ENCODE measurements at regions not wholly inside any gene's neighbourhood (a gene's known extent, or its start where the extent isn't known, plus 50 kb on each side); places are given as distances from the start of the nearest gene placed in this dataset.

DNA sequence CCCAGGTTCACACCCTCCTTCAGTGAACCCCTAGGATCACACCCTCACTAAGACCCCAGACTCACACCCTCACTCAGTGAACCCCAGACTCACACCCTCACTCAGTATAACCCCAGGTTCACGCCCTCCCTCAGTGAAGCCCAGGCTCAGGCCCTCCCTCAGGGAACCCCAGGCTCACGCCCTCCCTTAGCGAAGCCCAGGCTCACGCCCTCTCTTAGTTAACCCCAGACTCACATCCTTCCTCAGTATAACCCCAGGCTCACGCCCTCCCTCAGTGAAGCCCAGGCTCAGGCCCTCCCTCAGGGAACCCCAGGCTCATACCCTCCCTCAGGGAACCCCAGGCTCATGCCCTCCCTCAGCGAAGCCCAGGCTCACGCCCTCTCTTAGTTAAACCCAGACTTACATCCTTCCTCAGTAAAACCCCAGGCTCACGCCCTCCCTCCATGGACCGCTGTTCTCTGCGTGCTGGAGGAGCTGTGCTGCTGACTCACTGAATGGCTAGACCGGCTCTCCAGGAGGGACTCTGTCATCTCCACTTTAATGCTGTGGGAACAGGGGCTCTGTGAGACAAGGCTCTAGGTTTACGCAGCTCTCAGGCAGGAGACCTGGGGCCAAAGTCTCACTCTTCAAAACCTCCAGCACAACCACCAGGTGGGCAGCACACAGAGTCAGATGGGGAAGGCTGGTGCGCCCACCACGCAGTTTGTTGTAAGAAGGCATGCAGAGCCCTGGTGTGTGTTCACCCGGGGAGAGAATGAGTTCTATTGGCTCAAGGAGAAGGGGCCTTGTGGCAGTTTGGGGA is 506.9 kb upstream of the MYT1L start:
- intact Hi-C loops (cut with micrococcal nuclease; ENCODE audit: unreplicated experiment), result no loop called here
- Histone ChIP-seq H3K4me1 (ENCODE audit: insufficient read depth, low read length, poor library complexity, severe bottlenecking) (no peaks in the 10 kb centered on the region), H3K79me2 (ENCODE audit: insufficient read depth, low read depth, low read length) (no peaks in the 10 kb centered on the region), H3K36me3 (ENCODE audit: insufficient read depth, low read length) (no peaks in the 10 kb centered on the region), H3K4me3 (ENCODE audit: low read depth, low read length, poor library complexity, severe bottlenecking) (no peak overlapping the region), H3K4me2 (ENCODE audit: low read length) (no peak overlapping the region), H3K9me3 (ENCODE audit: low read length) (no peaks in the 10 kb centered on the region), H3K27ac (ENCODE audit: low read depth, low read length, poor library complexity, severe bottlenecking) (no peak overlapping the region), H4K20me1 (ENCODE audit: insufficient read depth, low read length) (no peaks in the 10 kb centered on the region), H2AFZ (ENCODE audit: low read length) (no peak overlapping the region), H3K9me2 (ENCODE audit: insufficient read depth, low read length) (no peaks in the 10 kb centered on the region)
- ChIA-PET POLR2A (no interaction called here), CTCF (ENCODE audit: unreplicated experiment) (no interaction called here)
- TF ChIP-seq, protein P1, sequence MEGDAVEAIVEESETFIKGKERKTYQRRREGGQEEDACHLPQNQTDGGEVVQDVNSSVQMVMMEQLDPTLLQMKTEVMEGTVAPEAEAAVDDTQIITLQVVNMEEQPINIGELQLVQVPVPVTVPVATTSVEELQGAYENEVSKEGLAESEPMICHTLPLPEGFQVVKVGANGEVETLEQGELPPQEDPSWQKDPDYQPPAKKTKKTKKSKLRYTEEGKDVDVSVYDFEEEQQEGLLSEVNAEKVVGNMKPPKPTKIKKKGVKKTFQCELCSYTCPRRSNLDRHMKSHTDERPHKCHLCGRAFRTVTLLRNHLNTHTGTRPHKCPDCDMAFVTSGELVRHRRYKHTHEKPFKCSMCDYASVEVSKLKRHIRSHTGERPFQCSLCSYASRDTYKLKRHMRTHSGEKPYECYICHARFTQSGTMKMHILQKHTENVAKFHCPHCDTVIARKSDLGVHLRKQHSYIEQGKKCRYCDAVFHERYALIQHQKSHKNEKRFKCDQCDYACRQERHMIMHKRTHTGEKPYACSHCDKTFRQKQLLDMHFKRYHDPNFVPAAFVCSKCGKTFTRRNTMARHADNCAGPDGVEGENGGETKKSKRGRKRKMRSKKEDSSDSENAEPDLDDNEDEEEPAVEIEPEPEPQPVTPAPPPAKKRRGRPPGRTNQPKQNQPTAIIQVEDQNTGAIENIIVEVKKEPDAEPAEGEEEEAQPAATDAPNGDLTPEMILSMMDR (conservative IDR thresholded peaks at IDR 0.05; ENCODE audit: low read length), result no peak
- TF ChIP-seq EZH2phosphoT487 (IDR thresholded peaks at IDR 0.05; ENCODE audit: borderline replicate concordance, low read depth, low read length), result no peak
- BruUV-seq (replicated peaks), result no TSS peak
- DNase-seq (ENCODE audit: low spot score), result no peak

DNA sequence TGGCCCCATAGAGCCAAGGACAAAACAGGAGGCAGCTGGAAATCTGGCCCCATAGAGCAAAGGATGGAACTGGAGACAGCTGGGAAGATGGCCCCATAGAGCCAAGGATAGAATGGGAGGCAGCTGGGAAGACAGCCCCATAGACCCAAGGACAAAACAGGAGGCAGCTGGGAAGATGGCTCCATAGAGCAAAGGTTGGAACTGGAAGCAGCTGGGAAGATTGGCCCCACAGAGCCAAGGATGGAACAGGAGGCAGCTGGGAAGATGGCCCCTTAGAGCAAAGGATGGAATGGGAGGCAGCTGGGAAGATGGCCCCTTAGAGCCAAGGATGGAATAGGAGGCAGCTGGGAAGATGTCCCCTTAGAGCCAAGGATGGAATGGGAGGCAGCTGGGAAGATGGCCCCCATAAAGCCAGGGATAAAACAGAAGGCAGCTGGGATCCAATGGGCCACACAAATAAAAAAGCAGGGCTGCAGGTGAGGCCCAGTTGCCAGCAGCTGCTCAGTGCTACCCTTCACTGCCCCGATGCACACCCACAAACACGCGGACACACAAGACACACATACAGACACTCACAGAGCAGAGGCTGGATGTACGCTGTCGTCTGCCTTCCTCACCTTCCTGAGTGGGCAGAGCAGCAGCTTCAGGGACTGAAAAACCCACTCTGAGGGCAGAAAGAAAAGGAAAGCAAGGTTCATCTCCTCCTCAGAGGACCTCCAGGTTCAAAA is 505.4 kb upstream of the MYT1L start:
- Histone ChIP-seq H4K20me1 (ENCODE audit: insufficient read depth, low read length) (no peaks in the 10 kb centered on the region), H3K4me1 (ENCODE audit: insufficient read depth, low read length, poor library complexity, severe bottlenecking) (no peaks in the 10 kb centered on the region), H3K36me3 (ENCODE audit: insufficient read depth, low read length) (no peaks in the 10 kb centered on the region), H2AFZ (ENCODE audit: low read length) (no peak overlapping the region), H3K27ac (ENCODE audit: low read depth, low read length, poor library complexity, severe bottlenecking) (no peak overlapping the region), H3K9me3 (ENCODE audit: low read length) (no peaks in the 10 kb centered on the region), H3K79me2 (ENCODE audit: insufficient read depth, low read depth, low read length) (no peaks in the 10 kb centered on the region), H3K4me2 (ENCODE audit: low read length) (no peak overlapping the region), H3K4me3 (ENCODE audit: low read depth, low read length, poor library complexity, severe bottlenecking) (no peak overlapping the region), H3K9me2 (ENCODE audit: insufficient read depth, low read length) (no peaks in the 10 kb centered on the region)
- ChIA-PET POLR2A (interaction anchor here (0.7 kb wide), 1 partner anchor 818 kb away, joined by 3 read pairs; no protein-coding TSS in a partner anchor), CTCF (ENCODE audit: unreplicated experiment) (interaction anchor here (0.6 kb wide), 1 partner anchor 890 kb away, joined by 3 read pairs; no protein-coding TSS in a partner anchor)
- BruUV-seq (replicated peaks), result no TSS peak
- TF ChIP-seq EZH2phosphoT487 (IDR thresholded peaks at IDR 0.05; ENCODE audit: borderline replicate concordance, low read depth, low read length), result no peak
- TF ChIP-seq, protein P1 (conservative IDR thresholded peaks at IDR 0.05; ENCODE audit: low read length), result no peak
- intact Hi-C loops (cut with micrococcal nuclease; ENCODE audit: unreplicated experiment), result no loop called here
- DNase-seq (ENCODE audit: low spot score), result no peak
